ENCODE measurements at regions not wholly inside any gene's neighbourhood (a gene's known extent, or its start where the extent isn't known, plus 50 kb on each side); places are given as distances from the start of the nearest gene placed in this dataset.

GRCh38 chr3:163953526-163953925, 1124.8 kb downstream of the SI start:
- no peak overlapping the region for H3K4me3 ChIP-seq (ENCODE audit: low read length)
- no peaks in the 10 kb centered on the region for H3K9me3 ChIP-seq (ENCODE audit: control insufficient read depth, low read length)
- DNase-seq = peak; percentile 35
- no peak overlapping the region for H3K9ac ChIP-seq (ENCODE audit: extremely low read depth, low read length, poor library complexity, severe bottlenecking)
- WGBS, 2 experiments (ENCODE audit: insufficient coverage in 1 of 2, insufficient read length in 1 of 2) = 69 to 95% methylated on average over 4 to 9 of the region's 9 CpGs
- H3K27me3 ChIP-seq (ENCODE audit: control insufficient read depth, insufficient read depth, low read length, poor library complexity, severe bottlenecking) = no peaks in the 10 kb centered on the region
- H3K36me3 Mint-ChIP-seq (ENCODE audit: low read depth) = no peaks in the 10 kb centered on the region
- H3K36me3 ChIP-seq (ENCODE audit: control insufficient read depth, insufficient read depth, low read length) = no peaks in the 10 kb centered on the region
- H3K4me3 Mint-ChIP-seq = no peak overlapping the region
- no peak for TF ChIP-seq CTCF (conservative IDR thresholded peaks at IDR 0.05)
- no peaks in the 10 kb centered on the region for H3K4me1 Mint-ChIP-seq
- H3K27ac ChIP-seq (ENCODE audit: low read depth, low read length) = no peak overlapping the region
- no peaks in the 10 kb centered on the region for H3K27me3 Mint-ChIP-seq (ENCODE audit: insufficient read depth)
- no peak overlapping the region for H3K27ac Mint-ChIP-seq
- H3K4me1 ChIP-seq (ENCODE audit: control insufficient read depth, insufficient read depth, low read length) = no peaks in the 10 kb centered on the region
- H3K9me3 Mint-ChIP-seq = no peaks in the 10 kb centered on the region

- no peaks in the 10 kb centered on the region for H3K36me3 Mint-ChIP-seq (ENCODE audit: low read depth)
- H3K4me3 Mint-ChIP-seq = no peak overlapping the region
- H3K27me3 Mint-ChIP-seq (ENCODE audit: insufficient read depth) = no peaks in the 10 kb centered on the region
- 90% methylated on average over 3 of the region's 3 CpGs; no CpG with 5 or more reads in 1 of the 2 experiments for WGBS, 2 experiments (ENCODE audit: insufficient coverage in 1 of 2, insufficient read length in 1 of 2)
- no peaks in the 10 kb centered on the region for H3K9me3 Mint-ChIP-seq
- no peak overlapping the region for H3K27ac Mint-ChIP-seq
- H3K27ac ChIP-seq (ENCODE audit: low read depth, low read length) = no peak overlapping the region
- no peak for DNase-seq
- no peaks in the 10 kb centered on the region for H3K9me3 ChIP-seq (ENCODE audit: control insufficient read depth, low read length)
- H3K27me3 ChIP-seq (ENCODE audit: control insufficient read depth, insufficient read depth, low read length, poor library complexity, severe bottlenecking) = no peaks in the 10 kb centered on the region
- no peaks in the 10 kb centered on the region for H3K4me1 Mint-ChIP-seq
- TF ChIP-seq CTCF (conservative IDR thresholded peaks at IDR 0.05) = no peak
- no peaks in the 10 kb centered on the region for H3K36me3 ChIP-seq (ENCODE audit: control insufficient read depth, insufficient read depth, low read length)
- H3K9ac ChIP-seq (ENCODE audit: extremely low read depth, low read length, poor library complexity, severe bottlenecking) = no peak overlapping the region
- H3K4me3 ChIP-seq (ENCODE audit: low read length) = no peak overlapping the region
- H3K4me1 ChIP-seq (ENCODE audit: control insufficient read depth, insufficient read depth, low read length) = no peaks in the 10 kb centered on the region
Measured at GRCh38 chr3:163952499-163952898, 1125.8 kb downstream of the SI start.

- H3K9ac ChIP-seq (ENCODE audit: extremely low read depth, low read length, poor library complexity, severe bottlenecking) = no peak overlapping the region
- Mint-ChIP-seq H3K9me3 (no peaks in the 10 kb centered on the region), H3K27ac (no peak overlapping the region), H3K4me3 (no peak overlapping the region), H3K4me1 (no peaks in the 10 kb centered on the region), H3K36me3 (ENCODE audit: low read depth) (no peaks in the 10 kb centered on the region), H3K27me3 (ENCODE audit: insufficient read depth) (no peaks in the 10 kb centered on the region)
- H3K9me3 ChIP-seq (ENCODE audit: control insufficient read depth, low read length) = no peaks in the 10 kb centered on the region
- no peaks in the 10 kb centered on the region for H3K36me3 ChIP-seq (ENCODE audit: control insufficient read depth, insufficient read depth, low read length)
- TF ChIP-seq CTCF (conservative IDR thresholded peaks at IDR 0.05) = peak; percentile 80
- no peaks in the 10 kb centered on the region for H3K4me1 ChIP-seq (ENCODE audit: control insufficient read depth, insufficient read depth, low read length)
- H3K27ac ChIP-seq (ENCODE audit: low read depth, low read length) = no peak overlapping the region
- H3K27me3 ChIP-seq (ENCODE audit: control insufficient read depth, insufficient read depth, low read length, poor library complexity, severe bottlenecking) = no peaks in the 10 kb centered on the region
- H3K4me3 ChIP-seq (ENCODE audit: low read length) = no peak overlapping the region
- WGBS, 2 experiments (ENCODE audit: insufficient coverage in 1 of 2, insufficient read length in 1 of 2) = no CpG with 5 or more reads among the region's 2 CpGs
- DNase-seq = no peak
Measured at GRCh38 chr3:163951397-163951987, 1126.8 kb downstream of the SI start.
